ENCODE measurements at regions not wholly inside any gene's neighbourhood (a gene's known extent, or its start where the extent isn't known, plus 50 kb on each side); places are given as distances from the start of the nearest gene placed in this dataset.
"Not testable (repeated sequence)": the region's sequence is repeated elsewhere in the genome, so short reads cannot be mapped to it uniquely, and the experiment has no call there.

DNA sequence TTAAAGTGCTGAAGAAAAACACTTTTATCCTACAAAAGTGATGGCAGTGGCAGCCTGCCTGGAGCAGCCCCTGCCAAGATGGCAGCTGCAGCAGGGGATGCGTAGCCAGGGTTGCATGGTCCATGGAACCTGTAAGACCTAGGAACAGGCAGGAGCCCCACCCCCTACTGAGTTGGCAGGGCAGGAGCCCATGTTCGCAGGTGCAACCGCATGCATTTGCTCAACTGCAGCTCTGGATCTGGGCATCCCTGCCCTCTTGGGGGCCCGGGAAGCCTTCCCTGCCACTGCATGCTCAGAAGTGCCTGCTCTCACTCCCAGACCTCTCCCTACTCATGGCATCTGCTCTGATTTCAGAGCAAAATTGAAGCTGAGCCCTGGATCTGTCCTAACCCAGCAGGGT, 779.6 kb downstream of the CDH18 start:
- H3K4me3 ChIP-seq (ENCODE audit: low read length in 2 of 2), result no peak overlapping the region
- H3K9me3 ChIP-seq (ENCODE audit: control insufficient read depth in 2 of 2, low read length in 2 of 2), result no peaks in the 10 kb centered on the region
- no peak overlapping the region for H3K27ac ChIP-seq (ENCODE audit: low read depth in 2 of 2, low read length in 2 of 2)
- H3K4me1 ChIP-seq (ENCODE audit: control insufficient read depth in 2 of 2, insufficient read depth in 2 of 2, low read length in 2 of 2), result no peaks in the 10 kb centered on the region
- no peak overlapping the region for H3K9ac ChIP-seq (ENCODE audit: low read depth in 1 of 2, low read length in 2 of 2)
- no peaks in the 10 kb centered on the region for H3K36me3 ChIP-seq (ENCODE audit: control insufficient read depth in 2 of 2, insufficient read depth in 2 of 2, low read length in 2 of 2)
- no peaks in the 10 kb centered on the region for H3K27me3 ChIP-seq (ENCODE audit: control insufficient read depth in 2 of 2, insufficient read depth in 2 of 2, low read length in 2 of 2)

DNA sequence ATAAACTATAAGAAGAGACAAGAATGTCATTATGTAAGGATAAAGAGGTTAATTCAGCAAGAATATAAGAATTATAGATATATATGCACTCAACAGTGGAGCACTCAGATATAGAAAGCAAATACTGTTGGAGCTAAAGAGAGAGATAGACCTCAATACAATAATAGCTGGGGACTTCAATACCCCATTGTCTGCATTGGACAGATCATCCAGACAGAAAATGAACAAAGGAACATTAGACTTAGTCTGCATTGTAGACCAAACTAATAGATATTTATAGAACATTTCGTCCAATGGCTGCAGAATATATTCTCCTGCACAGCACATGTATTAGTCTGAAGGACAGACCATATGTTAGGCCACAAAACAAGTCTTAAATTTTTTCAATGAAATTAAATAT, 777.1 kb downstream of the CDH18 start:
- no peaks in the 10 kb centered on the region for H3K36me3 ChIP-seq (ENCODE audit: control insufficient read depth in 2 of 2, insufficient read depth in 2 of 2, low read length in 2 of 2)
- no peaks in the 10 kb centered on the region for H3K4me1 ChIP-seq (ENCODE audit: control insufficient read depth in 2 of 2, insufficient read depth in 2 of 2, low read length in 2 of 2)
- H3K27ac ChIP-seq (ENCODE audit: low read depth in 2 of 2, low read length in 2 of 2), result no peak overlapping the region
- no peaks in the 10 kb centered on the region for H3K9me3 ChIP-seq (ENCODE audit: control insufficient read depth in 2 of 2, low read length in 2 of 2)
- H3K27me3 ChIP-seq (ENCODE audit: control insufficient read depth in 2 of 2, insufficient read depth in 2 of 2, low read length in 2 of 2), result no peaks in the 10 kb centered on the region
- no peak overlapping the region for H3K9ac ChIP-seq (ENCODE audit: low read depth in 1 of 2, low read length in 2 of 2)
- no peak overlapping the region for H3K4me3 ChIP-seq (ENCODE audit: low read length in 2 of 2)

DNA sequence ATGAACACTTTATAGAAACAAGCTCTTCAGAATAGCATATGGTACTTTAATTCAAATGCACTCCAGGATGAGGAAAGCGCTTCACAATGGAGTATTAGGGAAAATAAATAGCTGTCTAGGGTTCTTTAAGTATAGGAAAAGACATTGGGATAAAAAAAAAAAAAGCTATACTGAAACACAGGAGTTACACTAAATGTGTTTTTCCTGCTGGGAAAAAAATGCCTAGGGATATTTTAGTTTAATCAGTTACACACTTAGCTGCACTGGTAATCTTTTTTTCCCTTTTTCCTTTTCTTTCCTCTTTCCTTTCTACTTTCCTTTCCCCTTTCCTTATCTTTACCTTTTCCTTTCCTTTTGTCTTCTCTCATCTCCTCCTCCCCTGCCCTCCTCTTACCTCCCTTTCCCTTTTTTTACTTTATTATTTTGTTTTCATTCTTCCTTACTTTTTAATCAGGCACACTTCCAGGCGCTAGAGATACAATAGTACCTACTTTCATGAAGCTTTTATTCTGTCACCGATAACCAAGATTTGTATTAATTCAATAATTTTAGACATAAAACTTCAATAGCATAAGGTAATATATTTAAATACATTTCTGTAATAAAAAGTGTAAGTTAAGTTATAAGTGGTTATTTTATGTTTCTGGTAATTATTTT, 758.7 kb downstream of the CDH18 start:
- Histone ChIP-seq H3K4me1 (ENCODE audit: control insufficient read depth in 2 of 2, insufficient read depth in 2 of 2, low read length in 2 of 2) (no peaks in the 10 kb centered on the region), H3K36me3 (ENCODE audit: control insufficient read depth in 2 of 2, insufficient read depth in 2 of 2, low read length in 2 of 2) (no peaks in the 10 kb centered on the region), H3K27ac (ENCODE audit: low read depth in 2 of 2, low read length in 2 of 2) (no peak overlapping the region), H3K4me3 (ENCODE audit: low read length in 2 of 2) (no peak overlapping the region), H3K9me3 (ENCODE audit: control insufficient read depth in 2 of 2, low read length in 2 of 2) (no peaks in the 10 kb centered on the region), H3K9ac (ENCODE audit: low read depth in 1 of 2, low read length in 2 of 2) (no peak overlapping the region), H3K27me3 (ENCODE audit: control insufficient read depth in 2 of 2, insufficient read depth in 2 of 2, low read length in 2 of 2) (no peaks in the 10 kb centered on the region)

DNA sequence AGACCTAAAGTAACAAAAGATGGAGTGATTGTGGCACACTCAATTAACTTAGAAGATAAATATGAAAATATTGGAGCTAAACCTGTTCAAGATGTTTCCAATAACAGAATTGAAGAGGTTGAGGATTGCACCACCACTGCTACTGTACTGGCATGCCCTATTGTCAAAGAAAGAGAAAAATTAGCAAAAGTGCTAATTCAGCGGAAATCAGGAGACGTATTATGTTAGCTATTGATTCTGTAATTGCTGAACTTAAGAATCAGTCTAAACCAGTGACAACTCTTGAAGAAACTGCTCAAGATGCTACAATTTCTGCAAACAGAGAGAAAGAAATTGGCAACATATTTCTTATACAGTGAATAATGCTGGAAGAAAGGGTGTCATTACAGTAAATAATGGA, 754.4 kb downstream of the CDH18 start:
- no peaks in the 10 kb centered on the region for H3K27me3 ChIP-seq (ENCODE audit: control insufficient read depth in 2 of 2, insufficient read depth in 2 of 2, low read length in 2 of 2)
- H3K4me3 ChIP-seq (ENCODE audit: low read length in 2 of 2), result no peak overlapping the region
- no peak overlapping the region for H3K27ac ChIP-seq (ENCODE audit: low read depth in 2 of 2, low read length in 2 of 2)
- no peaks in the 10 kb centered on the region for H3K36me3 ChIP-seq (ENCODE audit: control insufficient read depth in 2 of 2, insufficient read depth in 2 of 2, low read length in 2 of 2)
- no peaks in the 10 kb centered on the region for H3K9me3 ChIP-seq (ENCODE audit: control insufficient read depth in 2 of 2, low read length in 2 of 2)
- H3K9ac ChIP-seq (ENCODE audit: low read depth in 1 of 2, low read length in 2 of 2), result no peak overlapping the region
- H3K4me1 ChIP-seq (ENCODE audit: control insufficient read depth in 2 of 2, insufficient read depth in 2 of 2, low read length in 2 of 2), result no peaks in the 10 kb centered on the region

DNA sequence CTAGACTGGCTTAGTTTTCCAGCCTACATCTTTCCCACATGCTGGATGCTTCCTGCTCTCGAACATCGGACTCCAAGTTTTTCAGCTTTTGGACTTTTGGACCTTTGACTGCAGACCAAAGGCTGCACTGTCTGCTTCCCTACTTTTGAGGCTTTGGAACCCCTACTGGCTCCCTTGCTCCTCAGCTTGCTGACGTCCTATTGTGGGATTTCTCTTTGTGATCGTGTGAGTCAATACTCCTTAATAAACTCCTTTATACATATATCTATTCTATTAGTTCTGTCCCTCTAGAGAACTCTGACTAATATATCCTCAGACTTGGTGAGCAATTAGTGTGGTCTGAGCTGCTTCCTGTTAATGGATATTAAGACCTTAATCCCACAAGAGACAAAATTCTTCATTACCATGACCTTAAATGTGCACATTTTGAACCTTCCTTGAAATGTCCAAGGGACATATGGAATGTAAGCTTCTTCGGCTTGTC, 752.9 kb downstream of the CDH18 start:
- Histone ChIP-seq H3K4me1 (ENCODE audit: control insufficient read depth in 2 of 2, insufficient read depth in 2 of 2, low read length in 2 of 2) (no peaks in the 10 kb centered on the region), H3K9ac (ENCODE audit: low read depth in 1 of 2, low read length in 2 of 2) (no peak overlapping the region), H3K9me3 (ENCODE audit: control insufficient read depth in 2 of 2, low read length in 2 of 2) (no peaks in the 10 kb centered on the region), H3K36me3 (ENCODE audit: control insufficient read depth in 2 of 2, insufficient read depth in 2 of 2, low read length in 2 of 2) (no peaks in the 10 kb centered on the region), H3K27ac (ENCODE audit: low read depth in 2 of 2, low read length in 2 of 2) (no peak overlapping the region), H3K4me3 (ENCODE audit: low read length in 2 of 2) (no peak overlapping the region), H3K27me3 (ENCODE audit: control insufficient read depth in 2 of 2, insufficient read depth in 2 of 2, low read length in 2 of 2) (no peaks in the 10 kb centered on the region)

DNA sequence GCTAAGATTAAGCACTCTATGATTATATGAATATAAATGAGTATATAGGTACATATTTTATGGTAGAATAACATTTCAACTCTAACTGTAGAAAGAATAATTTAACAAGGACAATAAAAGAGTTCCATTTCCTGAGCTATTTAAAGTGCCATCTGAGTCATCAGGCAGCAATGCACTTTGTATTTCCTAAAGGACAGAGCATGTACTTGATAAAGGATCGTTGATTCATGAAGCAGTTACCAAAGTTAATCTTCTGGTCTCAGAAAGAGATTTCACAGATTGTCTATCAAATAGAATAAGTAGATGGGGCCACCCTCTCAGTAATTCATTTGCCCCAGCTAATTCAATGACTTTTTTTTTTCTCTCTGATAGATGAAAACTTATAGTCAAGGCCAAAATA, 747.8 kb downstream of the CDH18 start:
- Histone ChIP-seq H3K36me3 (ENCODE audit: control insufficient read depth in 2 of 2, insufficient read depth in 2 of 2, low read length in 2 of 2) (no peaks in the 10 kb centered on the region), H3K27ac (ENCODE audit: low read depth in 2 of 2, low read length in 2 of 2) (no peak overlapping the region), H3K9ac (ENCODE audit: low read depth in 1 of 2, low read length in 2 of 2) (no peak overlapping the region), H3K9me3 (ENCODE audit: control insufficient read depth in 2 of 2, low read length in 2 of 2) (no peaks in the 10 kb centered on the region), H3K27me3 (ENCODE audit: control insufficient read depth in 2 of 2, insufficient read depth in 2 of 2, low read length in 2 of 2) (no peaks in the 10 kb centered on the region), H3K4me3 (ENCODE audit: low read length in 2 of 2) (no peak overlapping the region), H3K4me1 (ENCODE audit: control insufficient read depth in 2 of 2, insufficient read depth in 2 of 2, low read length in 2 of 2) (no peaks in the 10 kb centered on the region)

DNA sequence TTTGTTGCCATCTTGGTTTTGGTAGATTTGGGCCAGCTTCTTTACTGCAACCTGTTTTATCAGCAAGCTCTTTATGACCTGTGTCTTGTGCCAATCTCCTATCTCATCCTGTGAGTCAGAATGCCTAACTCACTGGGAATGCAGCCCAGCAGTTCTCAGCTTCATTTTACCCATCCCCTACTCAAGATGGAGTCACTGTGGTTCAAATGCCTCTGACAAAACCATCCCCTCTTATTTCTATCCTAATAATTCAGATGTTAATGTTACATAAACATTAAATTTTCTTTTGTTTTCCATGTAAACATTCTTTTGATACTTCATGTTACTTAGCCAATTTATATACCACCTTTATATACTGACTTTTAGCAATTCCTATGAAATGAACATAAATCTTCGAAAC, 746.3 kb downstream of the CDH18 start:
- Histone ChIP-seq H3K9ac (ENCODE audit: low read depth in 1 of 2, low read length in 2 of 2) (no peak overlapping the region), H3K27me3 (ENCODE audit: control insufficient read depth in 2 of 2, insufficient read depth in 2 of 2, low read length in 2 of 2) (no peaks in the 10 kb centered on the region), H3K4me3 (ENCODE audit: low read length in 2 of 2) (no peak overlapping the region), H3K36me3 (ENCODE audit: control insufficient read depth in 2 of 2, insufficient read depth in 2 of 2, low read length in 2 of 2) (no peaks in the 10 kb centered on the region), H3K4me1 (ENCODE audit: control insufficient read depth in 2 of 2, insufficient read depth in 2 of 2, low read length in 2 of 2) (no peaks in the 10 kb centered on the region), H3K9me3 (ENCODE audit: control insufficient read depth in 2 of 2, low read length in 2 of 2) (no peaks in the 10 kb centered on the region), H3K27ac (ENCODE audit: low read depth in 2 of 2, low read length in 2 of 2) (no peak overlapping the region)

DNA sequence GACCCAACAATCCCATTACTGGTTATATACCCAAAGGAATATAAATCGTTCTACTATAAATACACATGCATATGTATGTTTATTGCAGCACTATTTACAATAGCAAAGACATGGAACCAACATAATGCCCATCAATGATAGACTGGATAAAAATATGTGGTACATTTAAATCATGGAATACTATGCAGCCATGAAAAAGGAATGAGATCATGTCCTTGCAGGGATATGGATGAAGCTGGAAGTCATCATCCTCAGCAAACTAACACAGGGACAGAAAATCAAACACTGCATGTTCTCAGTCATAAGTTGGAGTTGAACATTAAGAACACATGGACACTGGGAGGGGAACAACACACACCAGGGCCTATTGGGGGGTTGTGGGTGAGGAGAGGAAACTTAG, 741.8 kb downstream of the CDH18 start:
- H3K27me3 ChIP-seq (ENCODE audit: control insufficient read depth in 2 of 2, insufficient read depth in 2 of 2, low read length in 2 of 2); H3K9ac ChIP-seq (ENCODE audit: low read depth in 1 of 2, low read length in 2 of 2); H3K36me3 ChIP-seq (ENCODE audit: control insufficient read depth in 2 of 2, insufficient read depth in 2 of 2, low read length in 2 of 2); H3K4me1 ChIP-seq (ENCODE audit: control insufficient read depth in 2 of 2, insufficient read depth in 2 of 2, low read length in 2 of 2); H3K4me3 ChIP-seq (ENCODE audit: low read length in 2 of 2); H3K9me3 ChIP-seq (ENCODE audit: control insufficient read depth in 2 of 2, low read length in 2 of 2); H3K27ac ChIP-seq (ENCODE audit: low read depth in 2 of 2, low read length in 2 of 2): not testable (repeated sequence)

DNA sequence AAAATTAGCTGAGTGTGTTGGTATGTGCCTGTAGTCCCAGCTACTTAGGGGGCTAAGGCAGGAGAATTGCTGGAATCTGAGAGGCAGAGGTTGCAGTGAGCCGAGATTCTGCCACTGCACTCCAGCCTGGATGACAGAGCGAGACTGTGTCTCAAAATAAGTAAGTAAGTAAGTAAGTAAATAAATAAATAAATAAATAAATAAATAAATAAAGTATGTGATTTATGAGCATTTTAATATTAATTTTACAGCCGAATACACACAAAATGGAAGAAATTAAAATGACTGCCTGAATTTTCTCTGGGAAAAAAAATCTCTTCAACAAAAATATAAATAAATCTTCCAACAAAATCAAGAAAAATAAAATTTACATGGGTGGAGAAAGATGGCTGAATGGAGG, 740.7 kb downstream of the CDH18 start:
- Histone ChIP-seq H3K9ac (ENCODE audit: low read depth in 1 of 2, low read length in 2 of 2) (no peak overlapping the region), H3K4me1 (ENCODE audit: control insufficient read depth in 2 of 2, insufficient read depth in 2 of 2, low read length in 2 of 2) (no peaks in the 10 kb centered on the region), H3K4me3 (ENCODE audit: low read length in 2 of 2) (no peak overlapping the region), H3K36me3 (ENCODE audit: control insufficient read depth in 2 of 2, insufficient read depth in 2 of 2, low read length in 2 of 2) (no peaks in the 10 kb centered on the region), H3K27me3 (ENCODE audit: control insufficient read depth in 2 of 2, insufficient read depth in 2 of 2, low read length in 2 of 2) (no peaks in the 10 kb centered on the region), H3K27ac (ENCODE audit: low read depth in 2 of 2, low read length in 2 of 2) (no peak overlapping the region), H3K9me3 (ENCODE audit: control insufficient read depth in 2 of 2, low read length in 2 of 2) (peaks cover 0 to 4% of the 10 kb centered on the region in 2 donors)

DNA sequence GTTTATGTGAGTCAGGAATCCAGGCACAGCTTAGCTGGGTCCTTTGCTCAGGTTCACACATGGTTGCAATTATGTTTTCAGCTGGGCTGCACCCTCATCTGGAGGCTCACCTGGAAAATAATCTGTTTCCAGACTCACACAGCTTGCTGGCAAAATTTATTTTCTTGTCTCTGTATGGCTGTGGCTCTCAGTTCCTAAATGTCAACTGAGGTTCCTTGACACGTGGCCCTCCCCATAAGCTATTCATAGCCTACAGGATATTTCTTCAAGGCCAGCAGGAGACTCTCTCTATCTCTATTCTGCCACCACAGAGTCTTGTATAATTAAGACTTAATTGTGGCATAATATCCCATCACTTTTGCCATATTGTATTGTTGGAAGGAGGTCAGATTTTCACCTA, 732.0 kb downstream of the CDH18 start:
- no peaks in the 10 kb centered on the region for H3K9me3 ChIP-seq (ENCODE audit: control insufficient read depth in 2 of 2, low read length in 2 of 2)
- H3K27ac ChIP-seq (ENCODE audit: low read depth in 2 of 2, low read length in 2 of 2), result no peak overlapping the region
- no peaks in the 10 kb centered on the region for H3K36me3 ChIP-seq (ENCODE audit: control insufficient read depth in 2 of 2, insufficient read depth in 2 of 2, low read length in 2 of 2)
- no peaks in the 10 kb centered on the region for H3K4me1 ChIP-seq (ENCODE audit: control insufficient read depth in 2 of 2, insufficient read depth in 2 of 2, low read length in 2 of 2)
- no peaks in the 10 kb centered on the region for H3K27me3 ChIP-seq (ENCODE audit: control insufficient read depth in 2 of 2, insufficient read depth in 2 of 2, low read length in 2 of 2)
- no peak overlapping the region for H3K4me3 ChIP-seq (ENCODE audit: low read length in 2 of 2)
- peak overlapping the region in 1 of 2 donors; percentile 9 for H3K9ac ChIP-seq (ENCODE audit: low read depth in 1 of 2, low read length in 2 of 2)

DNA sequence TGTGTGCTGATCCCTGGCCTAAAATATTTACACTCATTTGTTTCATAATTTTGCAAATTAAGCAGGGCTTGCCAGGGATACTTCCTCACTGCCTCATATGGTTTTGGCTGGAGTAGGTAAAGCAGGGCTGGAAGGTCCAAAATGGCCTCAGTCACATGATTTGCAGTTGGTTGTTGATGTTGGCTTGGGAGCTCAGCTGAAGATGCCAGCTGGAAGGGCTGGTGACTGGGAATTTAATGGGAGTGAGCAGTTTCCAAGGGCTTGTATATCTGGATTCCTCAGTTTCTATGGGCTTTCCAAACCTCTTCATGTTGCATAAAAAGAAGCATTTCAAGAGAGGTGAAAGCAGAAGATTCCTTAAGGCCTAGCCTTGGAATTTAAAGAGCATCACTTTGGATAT, 729.3 kb downstream of the CDH18 start:
- Histone ChIP-seq H3K4me1 (ENCODE audit: control insufficient read depth in 2 of 2, insufficient read depth in 2 of 2, low read length in 2 of 2) (no peaks in the 10 kb centered on the region), H3K27ac (ENCODE audit: low read depth in 2 of 2, low read length in 2 of 2) (no peak overlapping the region), H3K36me3 (ENCODE audit: control insufficient read depth in 2 of 2, insufficient read depth in 2 of 2, low read length in 2 of 2) (no peaks in the 10 kb centered on the region), H3K27me3 (ENCODE audit: control insufficient read depth in 2 of 2, insufficient read depth in 2 of 2, low read length in 2 of 2) (no peaks in the 10 kb centered on the region), H3K9ac (ENCODE audit: low read depth in 1 of 2, low read length in 2 of 2) (no peak overlapping the region), H3K9me3 (ENCODE audit: control insufficient read depth in 2 of 2, low read length in 2 of 2) (no peaks in the 10 kb centered on the region), H3K4me3 (ENCODE audit: low read length in 2 of 2) (no peak overlapping the region)
